B cell (primary cell): ENCODE measurements at regions not wholly inside any gene's neighbourhood (a gene's known extent, or its start where the extent isn't known, plus 50 kb on each side); places are given as distances from the start of the nearest gene placed in this dataset.
"Not testable (repeated sequence)": the region's sequence is repeated elsewhere in the genome, so short reads cannot be mapped to it uniquely, and the experiment has no call there.

Experiments
- ATAC-seq: fragments of 200-7000 bp; cut with Tn5 transposase; one replicate; pipeline ENCODE4 v1.10.0; 2021; ENCODE audit warnings: low read depth, mild to moderate bottlenecking, moderate number of reproducible peaks, moderate library complexity
- CTCF ChIA-PET: fragments of 350-600 bp; sonication (Branson Sonifier 250); formaldehyde crosslinking; loops from one replicate; lab custom pipeline; 2021; ENCODE audit warnings: antibody characterized with exemption, inconsistent platforms; lab: Charles Lee
- POLR2A ChIA-PET: fragments of 350-600 bp; sonication (Branson Sonifier 250); formaldehyde crosslinking; loops from one replicate; lab custom pipeline; 2021; ENCODE audit warnings: antibody characterized with exemption; lab: Charles Lee
- DNase-seq: peaks from one replicate; pipeline ENCODE4 v3.0.0; 2013
- H2AFZ ChIP-seq: 2 replicates; pipeline ENCODE4 v1.6.1; 2012; ENCODE audit warnings: mild to moderate bottlenecking, low read depth, low read length; ENCODE audit not compliant: insufficient read depth, poor library complexity, severe bottlenecking
- H3K27ac ChIP-seq, 2 donors: 1 replicate in 1 of 2; 2 replicates in 1 of 2; pipeline ENCODE4 v1.5.1; 2012 to 2013; ENCODE audit warnings: low read length in 2 of 2, mild to moderate bottlenecking in 2 of 2, moderate library complexity in 1 of 2
- H3K27me3 ChIP-seq, 4 experiments: fragments of 200-600 bp in 1 of 4; sonication (generic) in 1 of 4; replicated peaks in 1 of 4; 1 replicate in 2 of 4; 2 replicates in 2 of 4; pipeline versions ENCODE4 v1.6.1 to v1.7.0; 2013 to 2016; ENCODE audit warnings: low read length in 3 of 4, mild to moderate bottlenecking in 2 of 4, mixed read lengths in 1 of 4, moderate library complexity in 1 of 4; ENCODE audit not compliant: insufficient read depth in 4 of 4, control insufficient read depth in 3 of 4; ENCODE audit errors: control extremely low read depth in 1 of 4
- H3K36me3 ChIP-seq, 2 experiments: replicated peaks in 1 of 2; 1 replicate in 1 of 2; 2 replicates in 1 of 2; pipeline versions ENCODE4 v1.6.1 to v1.7.1; 2013; ENCODE audit warnings: low read length in 1 of 2; ENCODE audit not compliant: insufficient read depth in 2 of 2, control insufficient read depth in 1 of 2; ENCODE audit errors: control extremely low read depth in 1 of 2, extremely low read depth in 1 of 2
- H3K4me1 ChIP-seq, 2 donors: fragments of 200-600 bp in 1 of 2; sonication (generic) in 1 of 2; 1 replicate in 1 of 2; 2 replicates in 1 of 2; pipeline versions ENCODE4 v1.5.1 to v1.6.1; 2013 to 2017; ENCODE audit warnings: low read length in 2 of 2; ENCODE audit not compliant: control insufficient read depth in 2 of 2, insufficient read depth in 2 of 2
- H3K4me2 ChIP-seq: replicated peaks from 2 replicates; pipeline ENCODE3; 2012; ENCODE audit warnings: mild to moderate bottlenecking, low read depth, low read length; ENCODE audit not compliant: poor library complexity, severe bottlenecking
- H3K4me3 ChIP-seq, 5 experiments: fragments of 200-600 bp in 1 of 5; sonication (generic) in 1 of 5; 1 replicate in 3 of 5; 2 replicates in 2 of 5; pipeline versions ENCODE4 v1.5.1 to v1.7.0; 2011 to 2016; ENCODE audit warnings: low read length in 4 of 5, mild to moderate bottlenecking in 4 of 5, low read depth in 2 of 5, control low read depth in 1 of 5, moderate library complexity in 1 of 5; ENCODE audit not compliant: insufficient read depth in 1 of 5; ENCODE audit errors: control extremely low read depth in 1 of 5, extremely low read depth in 1 of 5
- H3K79me2 ChIP-seq: fragments of 200-600 bp; sonication (generic); one replicate; pipeline ENCODE4 v1.6.0; 2016; ENCODE audit warnings: low read length; ENCODE audit not compliant: control insufficient read depth, insufficient read depth
- H3K9ac ChIP-seq: fragments of 200-600 bp; sonication (generic); 2 replicates; pipeline ENCODE4 v1.6.1; 2017; ENCODE audit warnings: mild to moderate bottlenecking, low read length, moderate library complexity
- H3K9me3 ChIP-seq, 3 donors: one replicate each; pipeline versions ENCODE4 v1.6.1 to v1.7.1; 2013; ENCODE audit warnings: low read length in 2 of 3; ENCODE audit not compliant: control insufficient read depth in 2 of 3, insufficient read depth in 1 of 3; ENCODE audit errors: control extremely low read depth in 1 of 3
- H4K20me1 ChIP-seq: 2 replicates; pipeline ENCODE4 v1.6.0; 2012; ENCODE audit warnings: mild to moderate bottlenecking, low read length; ENCODE audit not compliant: insufficient read depth, control insufficient read depth, poor library complexity, severe bottlenecking
- H3K27ac Mint-ChIP-seq: one replicate; pipeline ENCODE4 v1.8.0; 2021; ENCODE audit warnings: mixed read lengths
- H3K27me3 Mint-ChIP-seq: one replicate; pipeline ENCODE4 v1.8.0; 2021; ENCODE audit warnings: mixed read lengths
- H3K4me1 Mint-ChIP-seq: one replicate; pipeline ENCODE4 v1.8.0; 2021; ENCODE audit warnings: mixed read lengths
- H3K4me3 Mint-ChIP-seq: one replicate; pipeline ENCODE4 v1.8.0; 2021; ENCODE audit warnings: mixed read lengths
- H3K9me3 Mint-ChIP-seq: one replicate; pipeline ENCODE4 v1.8.0; 2022; ENCODE audit warnings: mixed read lengths; ENCODE audit not compliant: insufficient read depth
- WGBS: methylation state at CpG from one replicate; pipeline ENCODE4 v1.1.5; 2013; ENCODE audit warnings: missing lambda C conversion rate; ENCODE audit not compliant: insufficient coverage; 5-methylcytosine and 5-hydroxymethylcytosine counted together
- intact Hi-C: fragments of 100-400 bp; cut with micrococcal nuclease; formaldehyde crosslinking; loops from one replicate; pipeline ENCODE4 v1.10.0; 2022

DNA sequence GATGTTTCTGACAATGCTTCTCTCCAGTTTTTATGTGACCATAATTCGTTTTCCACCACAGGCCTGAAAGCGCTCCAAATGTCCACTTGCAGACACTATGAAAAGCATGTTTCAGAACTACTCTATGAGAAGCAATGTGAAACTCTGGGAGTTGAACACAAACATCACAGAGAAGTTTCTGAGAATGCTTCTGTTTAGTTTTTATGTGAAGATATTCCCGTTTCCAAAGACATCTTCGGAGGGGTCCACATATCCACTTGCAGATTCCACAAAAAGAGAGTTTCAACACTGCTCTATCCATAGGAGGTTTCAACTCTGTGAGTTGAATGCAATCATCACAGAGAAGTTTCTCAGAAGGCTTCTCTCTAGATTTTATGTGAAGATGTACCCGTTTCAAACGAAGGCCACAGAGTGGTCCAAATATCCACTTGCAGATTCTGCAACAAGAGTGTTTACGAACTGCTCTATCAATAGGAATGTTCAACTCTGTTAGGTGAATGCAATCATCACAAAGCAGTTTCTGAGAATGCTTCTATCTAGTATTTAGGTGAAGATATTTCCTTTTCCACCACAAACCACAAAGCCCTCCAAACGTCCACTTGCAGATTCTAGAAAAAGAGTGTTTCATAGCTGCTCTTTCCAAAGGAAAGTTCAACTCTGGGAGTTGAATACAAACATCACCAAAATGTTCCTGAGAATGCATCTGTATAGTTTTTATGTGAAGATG is 408.5 kb upstream of the WSB1 start:
- H3K4me1 ChIP-seq, H3K4me1 Mint-ChIP-seq, H3K4me3 ChIP-seq, H4K20me1 ChIP-seq, H3K4me3 Mint-ChIP-seq, H3K9ac ChIP-seq, H3K9me3 Mint-ChIP-seq, DNase-seq, H3K27ac ChIP-seq, intact Hi-C loops, H2AFZ ChIP-seq, H3K36me3 ChIP-seq, POLR2A ChIA-PET, H3K9me3 ChIP-seq, H3K27ac Mint-ChIP-seq, H3K79me2 ChIP-seq, H3K4me2 ChIP-seq, H3K27me3 Mint-ChIP-seq, H3K27me3 ChIP-seq: not testable (repeated sequence)
- CTCF ChIA-PET = interaction anchor here (0.7 kb wide), 2 partner anchors 281 to 965 kb away, joined by 3 to 6 read pairs; no protein-coding TSS in a partner anchor
- 62% methylated on average over 5 of the region's 8 CpGs for WGBS
- ATAC-seq = peak; percentile 14
